ENCODE measurements at regions not wholly inside any gene's neighbourhood (a gene's known extent, or its start where the extent isn't known, plus 50 kb on each side); places are given as distances from the start of the nearest gene placed in this dataset.

DNA sequence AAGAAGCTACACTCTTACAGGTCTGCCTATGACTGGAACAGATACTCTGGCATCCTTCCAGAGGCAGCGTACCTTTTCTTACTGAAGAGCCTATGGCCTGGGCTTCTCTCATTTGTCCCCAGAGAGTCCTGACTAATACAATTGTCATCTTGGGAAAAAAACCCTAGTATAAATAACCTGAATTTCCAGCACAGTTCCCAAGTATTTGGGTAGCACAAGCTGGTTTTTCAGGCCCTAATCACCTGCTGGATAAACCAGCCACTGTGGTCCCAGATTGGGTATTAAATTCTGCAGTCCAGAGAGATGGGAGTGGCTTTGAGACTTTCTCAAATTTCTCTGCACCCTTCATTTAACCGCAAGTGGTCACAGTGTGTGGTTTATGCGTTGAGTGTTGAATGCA, 186.8 kb upstream of the NEBL start:
- no peak overlapping the region for H3K27ac ChIP-seq
- TF ChIP-seq, protein P1, sequence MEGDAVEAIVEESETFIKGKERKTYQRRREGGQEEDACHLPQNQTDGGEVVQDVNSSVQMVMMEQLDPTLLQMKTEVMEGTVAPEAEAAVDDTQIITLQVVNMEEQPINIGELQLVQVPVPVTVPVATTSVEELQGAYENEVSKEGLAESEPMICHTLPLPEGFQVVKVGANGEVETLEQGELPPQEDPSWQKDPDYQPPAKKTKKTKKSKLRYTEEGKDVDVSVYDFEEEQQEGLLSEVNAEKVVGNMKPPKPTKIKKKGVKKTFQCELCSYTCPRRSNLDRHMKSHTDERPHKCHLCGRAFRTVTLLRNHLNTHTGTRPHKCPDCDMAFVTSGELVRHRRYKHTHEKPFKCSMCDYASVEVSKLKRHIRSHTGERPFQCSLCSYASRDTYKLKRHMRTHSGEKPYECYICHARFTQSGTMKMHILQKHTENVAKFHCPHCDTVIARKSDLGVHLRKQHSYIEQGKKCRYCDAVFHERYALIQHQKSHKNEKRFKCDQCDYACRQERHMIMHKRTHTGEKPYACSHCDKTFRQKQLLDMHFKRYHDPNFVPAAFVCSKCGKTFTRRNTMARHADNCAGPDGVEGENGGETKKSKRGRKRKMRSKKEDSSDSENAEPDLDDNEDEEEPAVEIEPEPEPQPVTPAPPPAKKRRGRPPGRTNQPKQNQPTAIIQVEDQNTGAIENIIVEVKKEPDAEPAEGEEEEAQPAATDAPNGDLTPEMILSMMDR (IDR thresholded peaks at IDR 0.05) = no peak
- no peak for TF ChIP-seq ZFX (IDR thresholded peaks at IDR 0.05; ENCODE audit: borderline replicate concordance)

DNA sequence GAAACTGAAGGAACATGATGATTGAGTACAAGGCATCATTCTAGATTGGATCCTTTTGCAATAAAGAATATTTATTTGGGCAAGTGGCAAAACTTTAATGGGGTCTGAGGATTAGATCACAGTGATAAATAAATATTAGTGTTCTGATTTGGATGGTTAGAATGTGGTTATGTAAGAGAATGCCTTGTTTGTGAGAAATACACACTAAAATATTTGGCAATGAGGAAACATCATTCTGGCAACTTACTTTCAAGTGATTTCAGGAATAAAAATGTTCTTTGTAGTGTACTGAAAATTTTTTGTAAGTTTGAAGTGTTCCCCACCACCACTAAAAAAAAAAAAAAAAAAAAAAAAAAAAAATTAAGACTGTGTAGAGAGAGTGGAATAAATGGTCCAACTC, 185.1 kb upstream of the NEBL start:
- H3K27ac ChIP-seq = no peak overlapping the region
- no peak for TF ChIP-seq ZFX (IDR thresholded peaks at IDR 0.05; ENCODE audit: borderline replicate concordance)
- TF ChIP-seq, protein P1 (IDR thresholded peaks at IDR 0.05) = no peak

DNA sequence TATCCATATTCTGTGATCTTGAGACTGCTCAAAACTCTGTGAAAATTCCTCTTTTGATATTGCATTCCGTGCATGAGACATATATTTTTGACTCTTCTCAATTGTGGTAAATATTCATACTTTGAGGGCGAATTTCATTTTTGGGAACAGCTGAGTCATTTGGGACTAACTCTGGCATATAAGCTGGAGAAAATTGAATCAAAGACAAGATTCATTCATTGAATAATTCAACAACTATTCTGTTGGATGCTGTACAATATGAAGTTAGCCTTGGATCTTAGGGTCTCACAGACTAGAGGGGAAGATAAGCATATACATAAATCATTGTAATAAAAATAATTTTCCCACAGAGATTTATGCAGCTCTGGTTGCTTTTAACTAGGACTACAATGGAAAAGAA, 183.2 kb upstream of the NEBL start:
- no peak for TF ChIP-seq ZFX (IDR thresholded peaks at IDR 0.05; ENCODE audit: borderline replicate concordance)
- TF ChIP-seq, protein P1 (IDR thresholded peaks at IDR 0.05) = no peak

DNA sequence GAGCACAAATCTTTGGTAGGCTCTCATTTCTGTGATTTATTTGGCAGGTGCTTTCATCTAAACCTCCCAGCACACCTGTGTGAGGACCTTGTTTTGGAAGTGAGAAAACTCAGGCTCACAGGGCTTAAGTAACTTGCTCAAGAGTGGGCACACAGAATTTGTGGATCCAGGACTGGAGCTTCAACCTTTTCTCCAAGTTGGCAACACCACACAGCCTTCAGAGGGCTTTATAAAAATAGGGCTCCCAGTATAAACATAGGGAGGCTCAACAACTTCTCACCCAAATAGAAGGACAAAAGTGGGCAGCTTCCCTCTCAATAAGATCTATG, 182.2 kb upstream of the NEBL start:
- TF ChIP-seq, protein P1 (IDR thresholded peaks at IDR 0.05) = no peak
- no peak for TF ChIP-seq ZFX (IDR thresholded peaks at IDR 0.05; ENCODE audit: borderline replicate concordance)
- H3K27ac ChIP-seq = no peak overlapping the region

More for the DNA sequence above, 183.2 kb upstream of the NEBL start:
- no peak overlapping the region for H3K27ac ChIP-seq

DNA sequence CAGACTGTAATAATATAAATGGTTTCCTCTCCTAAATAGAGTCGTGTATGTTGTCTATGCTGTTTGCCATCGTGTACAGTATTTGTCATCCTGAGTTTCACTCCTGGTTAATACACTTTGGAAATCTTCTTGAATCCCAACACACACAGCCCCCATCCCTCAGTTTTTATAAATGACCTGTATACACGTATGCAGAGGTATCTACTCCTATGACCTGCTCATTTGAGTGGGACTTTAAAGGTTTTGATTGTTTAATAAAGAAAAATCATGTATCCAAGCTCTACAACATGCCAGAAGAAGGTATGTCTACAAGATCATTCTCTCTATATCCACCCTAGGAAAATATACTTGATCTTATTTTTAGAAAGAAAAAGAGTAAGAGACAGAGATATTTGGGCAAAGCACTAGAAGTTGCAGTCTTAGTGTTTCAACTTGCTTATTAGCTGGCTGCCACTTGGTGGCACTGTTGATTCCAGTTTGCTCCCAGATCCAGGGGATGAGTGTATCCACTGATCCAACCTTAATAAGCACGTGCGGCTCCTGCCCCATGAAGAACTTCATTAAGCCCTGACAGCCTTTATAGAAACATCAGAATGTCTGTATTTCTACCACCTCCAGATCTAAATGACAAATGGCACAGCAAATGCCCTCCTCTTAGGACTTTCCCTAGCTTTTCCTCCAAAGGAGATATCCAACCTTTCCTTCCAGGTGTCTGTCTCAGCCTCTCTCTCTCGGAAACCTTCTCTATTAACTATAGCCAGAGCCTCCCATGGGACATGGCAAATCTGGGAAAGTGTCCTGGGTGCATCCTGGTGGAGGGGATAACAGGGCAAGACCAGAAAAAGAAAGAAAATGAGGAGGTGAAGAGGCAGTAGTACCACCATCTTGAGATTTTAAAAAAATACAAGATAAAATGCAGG, 181.6 kb upstream of the NEBL start:
- TF ChIP-seq, protein P1 (IDR thresholded peaks at IDR 0.05) = peak; percentile 86
- TF ChIP-seq ZFX (IDR thresholded peaks at IDR 0.05; ENCODE audit: borderline replicate concordance) = no peak
- no peak overlapping the region for H3K27ac ChIP-seq

DNA sequence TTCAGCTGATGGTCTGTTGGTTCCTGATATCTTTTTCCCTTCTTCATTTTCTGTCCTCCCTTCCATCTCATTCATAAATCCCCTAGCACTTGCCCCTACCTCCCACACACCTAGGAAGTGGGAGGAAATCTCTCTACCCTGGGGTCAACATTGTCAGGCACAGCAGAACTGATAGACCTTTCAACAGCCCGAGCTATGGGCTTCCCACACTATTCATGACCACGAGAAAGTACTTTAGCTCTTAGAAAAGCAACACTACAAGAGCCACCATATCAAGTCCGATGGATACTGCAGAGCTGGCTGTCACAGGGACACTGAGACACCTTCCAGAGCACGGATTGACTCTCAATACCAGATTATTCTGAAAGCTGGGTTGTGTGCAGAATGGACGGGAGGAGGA, 180.6 kb upstream of the NEBL start:
- H3K27ac ChIP-seq = no peak overlapping the region
- TF ChIP-seq, protein P1 (IDR thresholded peaks at IDR 0.05) = no peak
- no peak for TF ChIP-seq ZFX (IDR thresholded peaks at IDR 0.05; ENCODE audit: borderline replicate concordance)

DNA sequence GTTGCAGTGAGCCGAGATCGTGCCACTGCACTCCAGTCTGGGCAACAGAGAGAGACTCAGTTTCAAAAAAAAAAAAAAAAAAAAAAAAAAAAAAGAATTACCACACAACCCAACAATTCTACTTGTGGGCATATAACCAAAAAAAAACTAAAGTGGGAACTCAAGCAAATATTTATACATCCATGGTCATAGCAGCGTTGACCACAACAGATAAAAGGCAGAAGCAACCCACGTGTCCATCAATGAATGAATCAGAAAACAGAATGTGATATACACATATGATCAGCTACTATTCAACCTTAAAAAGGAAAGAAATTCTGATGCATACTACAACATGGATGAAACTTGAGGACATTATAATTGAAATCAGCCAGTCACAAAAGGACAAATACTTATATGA, 179.3 kb upstream of the NEBL start:
- TF ChIP-seq, protein P1 (IDR thresholded peaks at IDR 0.05) = no peak
- TF ChIP-seq ZFX (IDR thresholded peaks at IDR 0.05; ENCODE audit: borderline replicate concordance) = no peak
- H3K27ac ChIP-seq = no peak overlapping the region
